ENCODE measurements at regions not wholly inside any gene's neighbourhood (a gene's known extent, or its start where the extent isn't known, plus 50 kb on each side); places are given as distances from the start of the nearest gene placed in this dataset.

DNA sequence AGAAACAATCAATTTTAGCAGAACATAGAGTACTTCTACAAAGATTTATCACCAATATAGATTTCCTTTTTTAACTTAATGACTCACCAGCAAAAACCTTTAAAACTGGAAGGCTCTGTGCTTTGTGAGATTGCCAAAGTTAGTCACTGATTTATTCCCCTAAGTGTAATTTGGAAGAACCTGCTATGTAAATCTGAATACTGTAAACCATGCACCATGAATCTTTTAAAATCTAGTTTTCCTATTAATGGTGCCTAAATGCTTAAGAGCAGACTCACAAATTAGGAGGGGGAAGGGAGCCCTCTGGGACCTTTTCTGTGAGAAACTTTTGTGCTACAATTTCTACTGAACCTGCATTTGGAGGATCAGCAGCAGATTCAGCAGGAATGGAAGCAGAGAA, 57.8 kb upstream of the PNRC1 start:
- Histone ChIP-seq H4K91ac (ENCODE audit: insufficient read length, low read depth, low read length) (no peak overlapping the region), H3K23ac (ENCODE audit: insufficient read length, low read depth, low read length) (no peak overlapping the region), H3K14ac (ENCODE audit: insufficient read depth, low read length) (no peak overlapping the region), H2AK5ac (ENCODE audit: insufficient read length, low read length) (no peak overlapping the region), H4K8ac (replicated peaks; ENCODE audit: insufficient read length, low read depth, low read length) (no peak overlapping the region), H3K4me2 (ENCODE audit: insufficient read depth, insufficient read length, low read length) (no peak overlapping the region), H3K4ac (ENCODE audit: low read depth, low read length) (no peak overlapping the region), H2BK120ac (ENCODE audit: low read depth, low read length, poor library complexity, severe bottlenecking) (no peak overlapping the region), H2BK5ac (ENCODE audit: insufficient read length, low read length) (no peak overlapping the region), H2AFZ (ENCODE audit: low read length) (no peak overlapping the region), H2BK20ac (ENCODE audit: low read depth, low read length, poor library complexity, severe bottlenecking) (no peak overlapping the region), H3K18ac (ENCODE audit: insufficient read length, low read depth, low read length) (no peak overlapping the region), H3T11ph (ENCODE audit: low read length) (no peak overlapping the region), H3K79me2 (ENCODE audit: insufficient read depth, low read length) (no peaks in the 10 kb centered on the region), H3K27me3 (ENCODE audit: insufficient read depth, low read length) (no peaks in the 10 kb centered on the region), H3K9ac (ENCODE audit: extremely low read depth, insufficient read length, low read length) (no peak overlapping the region), H3K23me2 (ENCODE audit: insufficient read length, low read depth, low read length, poor library complexity, severe bottlenecking) (no peaks in the 10 kb centered on the region), H3K27ac (ENCODE audit: insufficient read length, low read depth, low read length) (no peak overlapping the region), H4K5ac (ENCODE audit: insufficient read length, low read depth, low read length) (no peak overlapping the region), H2BK15ac (ENCODE audit: low read depth, low read length) (no peak overlapping the region), H3K9me3 (ENCODE audit: control insufficient read depth, low read depth, low read length) (no peaks in the 10 kb centered on the region), H2BK12ac (ENCODE audit: insufficient read length, low read depth, low read length) (no peak overlapping the region), H4K20me1 (ENCODE audit: control insufficient read depth, insufficient read depth, insufficient read length) (no peaks in the 10 kb centered on the region), H3K4me1 (ENCODE audit: insufficient read depth, low read length) (peaks cover 4% of the 10 kb centered on the region; the same call in 1 of the 2 replicates), H3K56ac (ENCODE audit: insufficient read length, low read depth, low read length) (no peak overlapping the region), H3K79me1 (ENCODE audit: insufficient read depth, low read depth, low read length, poor library complexity, severe bottlenecking) (no peaks in the 10 kb centered on the region)
- DNase-seq = no peak
- Mint-ChIP-seq H3K4me3 (no peak overlapping the region), H3K27me3 (ENCODE audit: low read depth) (no peaks in the 10 kb centered on the region; the same call in 1 of the 2 replicates), H3K9me3 (no peaks in the 10 kb centered on the region; a peak in 1 of 5 replicates), H3K4me1 (peaks cover 25 to 30% of the 10 kb centered on the region in 2 experiments), H3K27ac (no peak overlapping the region), H3K36me3 (ENCODE audit: insufficient read depth in 1 of 3, low read depth in 3 of 3) (no peaks in the 10 kb centered on the region)
- TF ChIP-seq, protein P1, sequence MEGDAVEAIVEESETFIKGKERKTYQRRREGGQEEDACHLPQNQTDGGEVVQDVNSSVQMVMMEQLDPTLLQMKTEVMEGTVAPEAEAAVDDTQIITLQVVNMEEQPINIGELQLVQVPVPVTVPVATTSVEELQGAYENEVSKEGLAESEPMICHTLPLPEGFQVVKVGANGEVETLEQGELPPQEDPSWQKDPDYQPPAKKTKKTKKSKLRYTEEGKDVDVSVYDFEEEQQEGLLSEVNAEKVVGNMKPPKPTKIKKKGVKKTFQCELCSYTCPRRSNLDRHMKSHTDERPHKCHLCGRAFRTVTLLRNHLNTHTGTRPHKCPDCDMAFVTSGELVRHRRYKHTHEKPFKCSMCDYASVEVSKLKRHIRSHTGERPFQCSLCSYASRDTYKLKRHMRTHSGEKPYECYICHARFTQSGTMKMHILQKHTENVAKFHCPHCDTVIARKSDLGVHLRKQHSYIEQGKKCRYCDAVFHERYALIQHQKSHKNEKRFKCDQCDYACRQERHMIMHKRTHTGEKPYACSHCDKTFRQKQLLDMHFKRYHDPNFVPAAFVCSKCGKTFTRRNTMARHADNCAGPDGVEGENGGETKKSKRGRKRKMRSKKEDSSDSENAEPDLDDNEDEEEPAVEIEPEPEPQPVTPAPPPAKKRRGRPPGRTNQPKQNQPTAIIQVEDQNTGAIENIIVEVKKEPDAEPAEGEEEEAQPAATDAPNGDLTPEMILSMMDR (conservative IDR thresholded peaks at IDR 0.05) = no peak

All from H9 (cell line).